ENCODE measurements at regions not wholly inside any gene's neighbourhood (a gene's known extent, or its start where the extent isn't known, plus 50 kb on each side); places are given as distances from the start of the nearest gene placed in this dataset.
"Not testable (repeated sequence)": the region's sequence is repeated elsewhere in the genome, so short reads cannot be mapped to it uniquely, and the experiment has no call there.

- WGBS: 91% methylated on average over 3 of the region's 3 CpGs
- peaks cover 2% of the 10 kb centered on the region for H3K36me3 ChIP-seq (ENCODE audit: insufficient read depth)
Observed at GRCh38 chr1:119191325-119191724, 50.9 kb upstream of the WARS2 start.

GRCh38 chr1:119204197-119204960 lies 63.9 kb upstream of the WARS2 start:
- H3K4me3 ChIP-seq (ENCODE audit: low read depth, low read length): no peak overlapping the region
- DNase-seq (ENCODE audit: extremely low spot score): no peak
- WGBS: 92% methylated on average over 2 of the region's 2 CpGs
- no peaks in the 10 kb centered on the region for H3K4me1 ChIP-seq (ENCODE audit: insufficient read depth)
- no peak overlapping the region for H3K27ac ChIP-seq (ENCODE audit: low read depth)
- no peaks in the 10 kb centered on the region for H3K36me3 ChIP-seq (ENCODE audit: insufficient read depth)

More at GRCh38 chr1:119191325-119191724, 50.9 kb upstream of the WARS2 start:
- Histone ChIP-seq H3K4me3 (ENCODE audit: low read depth, low read length) (no peak overlapping the region), H3K27ac (ENCODE audit: low read depth) (no peak overlapping the region), H3K4me1 (ENCODE audit: insufficient read depth) (no peaks in the 10 kb centered on the region)
- no peak for DNase-seq (ENCODE audit: extremely low spot score)

GRCh38 chr1:119204961-119205357 lies 64.5 kb upstream of the WARS2 start:
- H3K27ac ChIP-seq (ENCODE audit: low read depth): no peak overlapping the region
- H3K36me3 ChIP-seq (ENCODE audit: insufficient read depth): no peaks in the 10 kb centered on the region
- DNase-seq (ENCODE audit: extremely low spot score): no peak
- 93% methylated on average over 1 of the region's 1 CpG for WGBS
- no peak overlapping the region for H3K4me3 ChIP-seq (ENCODE audit: low read depth, low read length)
- H3K4me1 ChIP-seq (ENCODE audit: insufficient read depth): no peaks in the 10 kb centered on the region

- Histone ChIP-seq H3K36me3 (ENCODE audit: insufficient read depth) (no peaks in the 10 kb centered on the region), H3K4me1 (ENCODE audit: insufficient read depth) (no peaks in the 10 kb centered on the region), H3K27ac (ENCODE audit: low read depth) (no peak overlapping the region), H3K4me3 (ENCODE audit: low read depth, low read length) (no peak overlapping the region)
- 82% methylated on average over 5 of the region's 5 CpGs for WGBS
- no peak for DNase-seq (ENCODE audit: extremely low spot score)
Observed at GRCh38 chr1:119209061-119209460, 68.6 kb upstream of the WARS2 start.

GRCh38 chr1:119209596-119210295 lies 69.3 kb upstream of the WARS2 start:
- Histone ChIP-seq H3K36me3 (ENCODE audit: insufficient read depth) (no peaks in the 10 kb centered on the region), H3K4me3 (ENCODE audit: low read depth, low read length) (no peak overlapping the region), H3K4me1 (ENCODE audit: insufficient read depth) (no peaks in the 10 kb centered on the region), H3K27ac (ENCODE audit: low read depth) (no peak overlapping the region)
- no peak for DNase-seq (ENCODE audit: extremely low spot score)
- WGBS: 60% methylated on average over 1 of the region's 1 CpG

GRCh38 chr1:119210296-119210649 lies 69.8 kb upstream of the WARS2 start:
- H3K4me3 ChIP-seq (ENCODE audit: low read depth, low read length): no peak overlapping the region
- H3K4me1 ChIP-seq (ENCODE audit: insufficient read depth): no peaks in the 10 kb centered on the region
- no peak overlapping the region for H3K27ac ChIP-seq (ENCODE audit: low read depth)
- DNase-seq (ENCODE audit: extremely low spot score): no peak
- 95% methylated on average over 1 of the region's 1 CpG for WGBS
- no peaks in the 10 kb centered on the region for H3K36me3 ChIP-seq (ENCODE audit: insufficient read depth)

- H3K36me3 ChIP-seq (ENCODE audit: insufficient read depth); DNase-seq (ENCODE audit: extremely low spot score); H3K4me3 ChIP-seq (ENCODE audit: low read depth, low read length); H3K27ac ChIP-seq (ENCODE audit: low read depth); H3K4me1 ChIP-seq (ENCODE audit: insufficient read depth): not testable (repeated sequence)
- 85% methylated on average over 1 of the region's 1 CpG for WGBS
Observed at GRCh38 chr1:119213213-119213612, 72.8 kb upstream of the WARS2 start.

- not testable (repeated sequence) for H3K4me3 ChIP-seq (ENCODE audit: low read depth, low read length); H3K36me3 ChIP-seq (ENCODE audit: insufficient read depth); H3K4me1 ChIP-seq (ENCODE audit: insufficient read depth); H3K27ac ChIP-seq (ENCODE audit: low read depth); DNase-seq (ENCODE audit: extremely low spot score)
- WGBS: 94% methylated on average over 6 of the region's 6 CpGs
Observed at GRCh38 chr1:119214961-119215360, 74.5 kb upstream of the WARS2 start.

GRCh38 chr1:119217309-119217828 lies 76.9 kb upstream of the WARS2 start:
- H3K4me3 ChIP-seq (ENCODE audit: low read depth, low read length): no peak overlapping the region
- no peak for DNase-seq (ENCODE audit: extremely low spot score)
- no peak overlapping the region for H3K27ac ChIP-seq (ENCODE audit: low read depth)
- no peaks in the 10 kb centered on the region for H3K36me3 ChIP-seq (ENCODE audit: insufficient read depth)
- H3K4me1 ChIP-seq (ENCODE audit: insufficient read depth): no peaks in the 10 kb centered on the region

- Histone ChIP-seq H3K36me3 (ENCODE audit: insufficient read depth) (no peaks in the 10 kb centered on the region), H3K4me1 (ENCODE audit: insufficient read depth) (no peaks in the 10 kb centered on the region), H3K27ac (ENCODE audit: low read depth) (no peak overlapping the region), H3K4me3 (ENCODE audit: low read depth, low read length) (no peak overlapping the region)
- DNase-seq (ENCODE audit: extremely low spot score): no peak
- WGBS: 84% methylated on average over 4 of the region's 4 CpGs
Observed at GRCh38 chr1:119219711-119220110, 79.3 kb upstream of the WARS2 start.

- H3K4me1 ChIP-seq (ENCODE audit: insufficient read depth): no peaks in the 10 kb centered on the region
- H3K4me3 ChIP-seq (ENCODE audit: low read depth, low read length): no peak overlapping the region
- no peak overlapping the region for H3K27ac ChIP-seq (ENCODE audit: low read depth)
- DNase-seq (ENCODE audit: extremely low spot score): no peak
- no peaks in the 10 kb centered on the region for H3K36me3 ChIP-seq (ENCODE audit: insufficient read depth)
Observed at GRCh38 chr1:119220991-119221390, 80.5 kb upstream of the WARS2 start.

GRCh38 chr1:119222271-119222670 lies 81.8 kb upstream of the WARS2 start:
- H3K4me1 ChIP-seq (ENCODE audit: insufficient read depth): no peaks in the 10 kb centered on the region

GRCh38 chr1:119225265-119225664 lies 84.8 kb upstream of the WARS2 start:
- Histone ChIP-seq H3K36me3 (ENCODE audit: insufficient read depth) (no peaks in the 10 kb centered on the region), H3K27ac (ENCODE audit: low read depth) (no peak overlapping the region), H3K4me1 (ENCODE audit: insufficient read depth) (no peaks in the 10 kb centered on the region), H3K4me3 (ENCODE audit: low read depth, low read length) (no peak overlapping the region)
- no peak for DNase-seq (ENCODE audit: extremely low spot score)

More at GRCh38 chr1:119222271-119222670, 81.8 kb upstream of the WARS2 start:
- Histone ChIP-seq H3K27ac (ENCODE audit: low read depth) (no peak overlapping the region), H3K36me3 (ENCODE audit: insufficient read depth) (no peaks in the 10 kb centered on the region), H3K4me3 (ENCODE audit: low read depth, low read length) (no peak overlapping the region)
- DNase-seq (ENCODE audit: extremely low spot score): no peak
- 90% methylated on average over 5 of the region's 5 CpGs for WGBS

- no peaks in the 10 kb centered on the region for H3K36me3 ChIP-seq (ENCODE audit: insufficient read depth)
- H3K4me1 ChIP-seq (ENCODE audit: insufficient read depth): no peaks in the 10 kb centered on the region
- DNase-seq (ENCODE audit: extremely low spot score): no peak
- no peak overlapping the region for H3K4me3 ChIP-seq (ENCODE audit: low read depth, low read length)
- H3K27ac ChIP-seq (ENCODE audit: low read depth): no peak overlapping the region
- 80% methylated on average over 2 of the region's 2 CpGs for WGBS
Observed at GRCh38 chr1:119225831-119226230, 85.4 kb upstream of the WARS2 start.
